ENCODE measurements at regions not wholly inside any gene's neighbourhood (a gene's known extent, or its start where the extent isn't known, plus 50 kb on each side); places are given as distances from the start of the nearest gene placed in this dataset.

GRCh38 chr1:188394677-188395076, 1565.9 kb downstream of the PLA2G4A start (continued):
- TF ChIP-seq, protein P1, sequence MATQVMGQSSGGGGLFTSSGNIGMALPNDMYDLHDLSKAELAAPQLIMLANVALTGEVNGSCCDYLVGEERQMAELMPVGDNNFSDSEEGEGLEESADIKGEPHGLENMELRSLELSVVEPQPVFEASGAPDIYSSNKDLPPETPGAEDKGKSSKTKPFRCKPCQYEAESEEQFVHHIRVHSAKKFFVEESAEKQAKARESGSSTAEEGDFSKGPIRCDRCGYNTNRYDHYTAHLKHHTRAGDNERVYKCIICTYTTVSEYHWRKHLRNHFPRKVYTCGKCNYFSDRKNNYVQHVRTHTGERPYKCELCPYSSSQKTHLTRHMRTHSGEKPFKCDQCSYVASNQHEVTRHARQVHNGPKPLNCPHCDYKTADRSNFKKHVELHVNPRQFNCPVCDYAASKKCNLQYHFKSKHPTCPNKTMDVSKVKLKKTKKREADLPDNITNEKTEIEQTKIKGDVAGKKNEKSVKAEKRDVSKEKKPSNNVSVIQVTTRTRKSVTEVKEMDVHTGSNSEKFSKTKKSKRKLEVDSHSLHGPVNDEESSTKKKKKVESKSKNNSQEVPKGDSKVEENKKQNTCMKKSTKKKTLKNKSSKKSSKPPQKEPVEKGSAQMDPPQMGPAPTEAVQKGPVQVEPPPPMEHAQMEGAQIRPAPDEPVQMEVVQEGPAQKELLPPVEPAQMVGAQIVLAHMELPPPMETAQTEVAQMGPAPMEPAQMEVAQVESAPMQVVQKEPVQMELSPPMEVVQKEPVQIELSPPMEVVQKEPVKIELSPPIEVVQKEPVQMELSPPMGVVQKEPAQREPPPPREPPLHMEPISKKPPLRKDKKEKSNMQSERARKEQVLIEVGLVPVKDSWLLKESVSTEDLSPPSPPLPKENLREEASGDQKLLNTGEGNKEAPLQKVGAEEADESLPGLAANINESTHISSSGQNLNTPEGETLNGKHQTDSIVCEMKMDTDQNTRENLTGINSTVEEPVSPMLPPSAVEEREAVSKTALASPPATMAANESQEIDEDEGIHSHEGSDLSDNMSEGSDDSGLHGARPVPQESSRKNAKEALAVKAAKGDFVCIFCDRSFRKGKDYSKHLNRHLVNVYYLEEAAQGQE (IDR thresholded peaks at IDR 0.05), result no peak
- TF ChIP-seq HNF4A (conservative IDR thresholded peaks at IDR 0.05) (no peak), GABPA (IDR thresholded peaks at IDR 0.05 in 1 of 2, conservative IDR thresholded peaks at IDR 0.05 in 1 of 2) (no peak)

- Histone ChIP-seq H3K36me3 (ENCODE audit: control insufficient read depth in 4 of 4, insufficient read depth in 3 of 4, low read depth in 1 of 4, low read length in 3 of 4) (no peaks in the 10 kb centered on the region), H3K27ac (ENCODE audit: low read depth in 1 of 2, low read length in 2 of 2) (no peak overlapping the region), H3K4me1 (ENCODE audit: control insufficient read depth in 4 of 4, insufficient read depth in 4 of 4, low read length in 3 of 4) (no peaks in the 10 kb centered on the region), H3K9ac (ENCODE audit: low read depth in 1 of 2, low read length in 2 of 2) (no peak overlapping the region), H3K9me3 (ENCODE audit: control insufficient read depth in 4 of 4, low read length in 3 of 4) (no peaks in the 10 kb centered on the region), H3K4me3 (ENCODE audit: low read depth in 1 of 3, low read length in 3 of 3) (no peak overlapping the region), H3K27me3 (ENCODE audit: control insufficient read depth in 4 of 4, insufficient read depth in 4 of 4, low read length in 3 of 4) (no peaks in the 10 kb centered on the region)
- TF ChIP-seq HNF4A (conservative IDR thresholded peaks at IDR 0.05), result no peak
- no peak for TF ChIP-seq RAD21 (IDR thresholded peaks at IDR 0.05)
- TF ChIP-seq NR2F2 (IDR thresholded peaks at IDR 0.05), result no peak
- no peak for TF ChIP-seq SP1 (IDR thresholded peaks at IDR 0.05)
- no peak for TF ChIP-seq CTCF (IDR thresholded peaks at IDR 0.05; ENCODE audit: low read depth, low read length, missing input control)
- no peak for TF ChIP-seq MAX (IDR thresholded peaks at IDR 0.05)
- no peak for TF ChIP-seq HNF4G (IDR thresholded peaks at IDR 0.05)
- no peak for TF ChIP-seq FOXA1 (IDR thresholded peaks at IDR 0.05)
- TF ChIP-seq RXRA (IDR thresholded peaks at IDR 0.05), result no peak
- DNase-seq (ENCODE audit: low spot score), result no peak
- 83% methylated on average over 2 of the region's 2 CpGs for WGBS
Observed at GRCh38 chr1:188397521-188397920, 1568.8 kb downstream of the PLA2G4A start.

DNA sequence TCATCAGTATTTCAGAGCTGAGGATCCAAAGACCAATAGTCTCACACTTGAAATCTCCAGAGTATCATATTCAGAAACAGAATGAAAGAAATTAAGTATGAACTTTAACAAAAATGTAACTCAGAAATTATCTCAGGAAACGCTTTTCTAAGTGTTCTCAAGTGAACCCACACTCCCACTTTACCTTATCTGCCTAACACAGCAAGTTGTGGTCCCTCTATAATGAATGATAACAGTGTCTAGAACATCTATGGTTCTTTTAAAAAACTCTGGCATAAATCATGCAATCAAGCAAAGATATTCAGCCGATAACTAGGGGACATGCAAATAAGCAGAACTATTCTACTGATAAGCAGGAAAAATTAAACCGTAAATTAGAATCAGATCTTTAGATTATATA, 1574.2 kb downstream of the PLA2G4A start:
- no peak for DNase-seq (ENCODE audit: low spot score)
- 59% methylated on average over 3 of the region's 3 CpGs for WGBS
- TF ChIP-seq FOXA1 (IDR thresholded peaks at IDR 0.05), result no peak
- no peak for TF ChIP-seq HNF4G (IDR thresholded peaks at IDR 0.05)
- TF ChIP-seq YY1 (IDR thresholded peaks at IDR 0.05), result no peak
- Histone ChIP-seq H3K36me3 (ENCODE audit: control insufficient read depth in 4 of 4, insufficient read depth in 3 of 4, low read depth in 1 of 4, low read length in 3 of 4) (no peaks in the 10 kb centered on the region), H3K9ac (ENCODE audit: low read depth in 1 of 2, low read length in 2 of 2) (no peak overlapping the region), H3K27ac (ENCODE audit: low read depth in 1 of 2, low read length in 2 of 2) (no peak overlapping the region), H3K27me3 (ENCODE audit: control insufficient read depth in 4 of 4, insufficient read depth in 4 of 4, low read length in 3 of 4) (no peaks in the 10 kb centered on the region), H3K9me3 (ENCODE audit: control insufficient read depth in 4 of 4, low read length in 3 of 4) (no peaks in the 10 kb centered on the region), H3K4me3 (ENCODE audit: low read depth in 1 of 3, low read length in 3 of 3) (no peak overlapping the region), H3K4me1 (ENCODE audit: control insufficient read depth in 4 of 4, insufficient read depth in 4 of 4, low read length in 3 of 4) (no peaks in the 10 kb centered on the region)

Measured in liver (tissue), 8 donors.